GM12878 (cell line): ENCODE measurements at regions not wholly inside any gene's neighbourhood (a gene's known extent, or its start where the extent isn't known, plus 50 kb on each side); places are given as distances from the start of the nearest gene placed in this dataset.

Experiments
- ATAC-seq: fragments of 200-7000 bp; cut with Tn5 transposase; 3 replicates; pipeline ENCODE4 v1.9.1; 2020; ENCODE audit warnings: mild to moderate bottlenecking, moderate library complexity
- BruUV-seq: library from RNA; stranded (reverse); fragments of 400-500 nt; replicated peaks from 2 replicates; lab custom pipeline; 2021; lab: Mats Ljungman, UMichigan
- CTCF ChIA-PET: fragments of 300-600 bp; sonication (Branson Sonifier 250); formaldehyde crosslinking; extraction: SDS; loops from one replicate; lab custom pipeline; 2021; ENCODE audit warnings: inconsistent platforms; lab: Yijun Ruan, JAX
- POLR2A ChIA-PET: fragments of 350-600 bp; formaldehyde crosslinking; extraction: SDS; loops from one replicate; lab custom pipeline; 2021; ENCODE audit warnings: inconsistent platforms; lab: Charles Lee
- RAD21 ChIA-PET: fragments of 300-600 bp; sonication (Branson Sonifier 250); formaldehyde crosslinking; loops from one replicate; lab custom pipeline; 2023; ENCODE audit warnings: antibody characterized with exemption; ENCODE audit not compliant: unreplicated experiment; lab: Charles Lee
- SMC1A ChIA-PET: fragments of 300-600 bp; sonication (Branson Sonifier 250); formaldehyde crosslinking; loops from one replicate; lab custom pipeline; 2023; ENCODE audit not compliant: unreplicated experiment, uncharacterized antibody; lab: Charles Lee
- DNase-seq: peaks from one replicate; pipeline ENCODE4 v3.0.0-alpha.2; 2011; ENCODE audit warnings: low read depth, low spot score
- FAIRE-seq: peaks from 3 replicates; lab custom pipeline; 2011; peaks lifted over from hg19 to GRCh38; lab: Jason Lieb, UNC
- H2AFZ ChIP-seq: 2 replicates; pipeline ENCODE4 v1.6.0; 2011; ENCODE audit warnings: low read depth, low read length, control low read depth; ENCODE audit not compliant: control insufficient read depth
- H3K27ac ChIP-seq: 2 replicates; pipeline ENCODE4 v1.5.1; 2011; ENCODE audit warnings: control low read depth; ENCODE audit not compliant: control insufficient read depth, insufficient read depth
- H3K27me3 ChIP-seq, 2 experiments: replicated peaks in 1 of 2; 2 replicates each; pipeline versions ENCODE4 v1.6.0 to v1.6.1; 2011; ENCODE audit warnings: low read length in 1 of 2; ENCODE audit not compliant: control insufficient read depth in 2 of 2, insufficient read depth in 2 of 2
- H3K36me3 ChIP-seq, 2 experiments: 2 replicates each; pipeline ENCODE4 v1.5.1; 2011; ENCODE audit warnings: low read length in 1 of 2; ENCODE audit not compliant: control insufficient read depth in 2 of 2, insufficient read depth in 2 of 2
- H3K4me1 ChIP-seq: 2 replicates; pipeline ENCODE4 v1.6.1; 2011; ENCODE audit warnings: mild to moderate bottlenecking, low read length, moderate library complexity, mixed read lengths; ENCODE audit not compliant: control insufficient read depth, insufficient read depth
- H3K4me2 ChIP-seq: 2 replicates; pipeline ENCODE4 v1.6.0; 2011; ENCODE audit warnings: control low read depth; ENCODE audit not compliant: control insufficient read depth, insufficient read depth
- H3K4me3 ChIP-seq: fragments of 200-600 bp; sonication (generic); 2 replicates; pipeline ENCODE4 v1.5.1; 2016
- H3K79me2 ChIP-seq: 2 replicates; pipeline ENCODE4 v1.6.0; 2011; ENCODE audit warnings: low read length; ENCODE audit not compliant: control insufficient read depth, insufficient read depth
- H3K9ac ChIP-seq: 2 replicates; pipeline ENCODE4 v1.8.0; 2011; ENCODE audit warnings: low read length, control low read depth, mixed read lengths; ENCODE audit not compliant: control insufficient read depth, insufficient read depth
- H3K9me3 ChIP-seq: replicated peaks from 3 replicates; pipeline ENCODE4 v1.5.1; 2011; ENCODE audit warnings: mild to moderate bottlenecking, low read length; ENCODE audit not compliant: control insufficient read depth, insufficient read depth
- H4K20me1 ChIP-seq: 2 replicates; pipeline ENCODE4 v1.6.0; 2011; ENCODE audit not compliant: control insufficient read depth, insufficient read depth
- BMI1 ChIP-seq: fragments of 450-650 bp; IDR thresholded peaks from 2 replicates; pipeline ENCODE4 v1.6.1; 2016; ENCODE audit warnings: mild to moderate bottlenecking, moderate library complexity, borderline replicate concordance
- CBX3 ChIP-seq: fragments of 200-600 bp; sonication (generic); IDR thresholded peaks from 2 replicates; pipeline ENCODE4 v1.6.1; 2016; ENCODE audit warnings: low read depth, borderline replicate concordance
- CHD4 ChIP-seq: fragments of 200-600 bp; sonication (generic); IDR thresholded peaks from 2 replicates; pipeline ENCODE4 v1.6.1; 2016; ENCODE audit warnings: mild to moderate bottlenecking
- CREM ChIP-seq: IDR thresholded peaks from 2 replicates; pipeline ENCODE4 v1.6.1; 2014; ENCODE audit warnings: antibody characterized with exemption, low read depth
- FOXK2 ChIP-seq: fragments of 450-650 bp; IDR thresholded peaks from 2 replicates; pipeline ENCODE4 v1.6.1; 2017; ENCODE audit warnings: mild to moderate bottlenecking, moderate library complexity
- HDGF ChIP-seq: fragments of 450-650 bp; IDR thresholded peaks from 2 replicates; pipeline ENCODE4 v1.6.1; 2016; ENCODE audit warnings: antibody characterized with exemption
- IRF5 ChIP-seq: fragments of 450-650 bp; IDR thresholded peaks from 2 replicates; pipeline ENCODE4 v1.6.1; 2017; ENCODE audit warnings: borderline replicate concordance
- KDM1A ChIP-seq: fragments of 200-600 bp; sonication (generic); IDR thresholded peaks from 2 replicates; pipeline ENCODE4 v1.6.1; 2016; ENCODE audit warnings: borderline replicate concordance
- LARP7 ChIP-seq: fragments of 450-650 bp; IDR thresholded peaks from 2 replicates; pipeline ENCODE4 v1.6.1; 2017; ENCODE audit warnings: mild to moderate bottlenecking
- MEF2B ChIP-seq: fragments of 450-650 bp; IDR thresholded peaks from 2 replicates; pipeline ENCODE4 v1.6.1; 2018; ENCODE audit warnings: mild to moderate bottlenecking, moderate library complexity; ENCODE audit not compliant: partially characterized antibody, poor library complexity, severe bottlenecking
- NR2C1 ChIP-seq: fragments of 450-650 bp; IDR thresholded peaks from 2 replicates; pipeline ENCODE4 v1.6.1; 2017; ENCODE audit warnings: antibody characterized with exemption, mild to moderate bottlenecking, moderate library complexity
- PAX8 ChIP-seq: fragments of 450-650 bp; IDR thresholded peaks from 2 replicates; pipeline ENCODE4 v1.6.1; 2017; ENCODE audit warnings: mild to moderate bottlenecking, moderate library complexity
- POU2F2 ChIP-seq: IDR thresholded peaks from 3 replicates; pipeline ENCODE4 v1.6.1; 2011; ENCODE audit warnings: low read depth, mild to moderate bottlenecking, low read length, borderline replicate concordance
- RELA ChIP-seq: fragments of 450-650 bp; IDR thresholded peaks from 2 replicates; pipeline ENCODE4 v1.8.0; 2014; ENCODE audit warnings: borderline replicate concordance; ENCODE audit not compliant: partially characterized antibody
- SMAD1 ChIP-seq: fragments of 450-650 bp; IDR thresholded peaks from 2 replicates; pipeline ENCODE4 v1.6.1; 2018; ENCODE audit warnings: mild to moderate bottlenecking, low read depth; ENCODE audit not compliant: partially characterized antibody
- SMAD5 ChIP-seq: IDR thresholded peaks from 2 replicates; pipeline ENCODE4 v1.6.1; 2016; ENCODE audit warnings: antibody characterized with exemption, low read depth
- SREBF1 ChIP-seq: IDR thresholded peaks from 2 replicates; pipeline ENCODE4 v1.6.1; 2012; ENCODE audit warnings: mild to moderate bottlenecking, low read length
- ZNF207 ChIP-seq: fragments of 450-650 bp; IDR thresholded peaks from 2 replicates; pipeline ENCODE4 v1.6.1; 2014; ENCODE audit warnings: antibody characterized with exemption, mild to moderate bottlenecking, borderline replicate concordance
- ZNF217 ChIP-seq: fragments of 450-650 bp; IDR thresholded peaks from 2 replicates; pipeline ENCODE4 v1.6.1; 2017; ENCODE audit warnings: antibody characterized with exemption, mild to moderate bottlenecking
- ZNF274 ChIP-seq: IDR thresholded peaks from one replicate; pipeline ENCODE4 v1.8.0; 2011; ENCODE audit not compliant: insufficient read length, insufficient read depth
- WGBS: methylation state at CpG from one replicate; pipeline ENCODE4 v1.1.6; 2016; ENCODE audit warnings: low lambda C conversion rate; ENCODE audit not compliant: insufficient replicate concordance, insufficient coverage; ENCODE audit errors: missing lambda C conversion rate; 5-methylcytosine and 5-hydroxymethylcytosine counted together
- in situ Hi-C: fragments of 300-500 bp; cut with MboI; formaldehyde crosslinking; loops from 9 replicates; pipeline ENCODE4 v1.14.3; 2018; ENCODE audit warnings: mixed read lengths
- intact Hi-C: fragments of 100-400 bp; cut with micrococcal nuclease; formaldehyde crosslinking; loops from one replicate; pipeline ENCODE4 v1.14.2; 2022; ENCODE audit not compliant: unreplicated experiment

- DNase-seq (no peak), FAIRE-seq (no peak), ATAC-seq (no peak)
- BruUV-seq = no TSS peak
- intact Hi-C loops = no loop called here
- no peaks in the 10 kb centered on the region for H3K27me3 ChIP-seq
- H3K4me1 ChIP-seq = no peaks in the 10 kb centered on the region
- no peak for TF ChIP-seq ZNF274
- H3K4me3 ChIP-seq = no peak overlapping the region
- H3K9me3 ChIP-seq = no peaks in the 10 kb centered on the region; the same call in 2 of the 3 replicates
- H4K20me1 ChIP-seq = no peaks in the 10 kb centered on the region
- no peak overlapping the region for H2AFZ ChIP-seq
- RAD21 ChIA-PET = no interaction called here
- no peaks in the 10 kb centered on the region for H3K79me2 ChIP-seq
- SMC1A ChIA-PET = no interaction called here
- H3K36me3 ChIP-seq = no peaks in the 10 kb centered on the region
- H3K9ac ChIP-seq = no peak overlapping the region
- H3K27ac ChIP-seq = no peak overlapping the region
- POLR2A ChIA-PET = no interaction called here
- CTCF ChIA-PET = no interaction called here
- in situ Hi-C loops = no loop called here
- H3K4me2 ChIP-seq = no peak overlapping the region
- 24% methylated on average over 3 of the region's 3 CpGs for WGBS
Measured at GRCh38 chr2:37771600-37772088, 100.2 kb upstream of the CDC42EP3 start.

GRCh38 chr2:37773371-37774130, 102.1 kb upstream of the CDC42EP3 start:
- Histone ChIP-seq H4K20me1 (no peaks in the 10 kb centered on the region), H3K36me3 (no peaks in the 10 kb centered on the region), H3K4me1 (no peaks in the 10 kb centered on the region), H3K27ac (no peak overlapping the region), H3K9me3 (no peaks in the 10 kb centered on the region; the same call in 2 of the 3 replicates), H3K4me3 (no peak overlapping the region), H3K4me2 (no peak overlapping the region), H3K27me3 (no peaks in the 10 kb centered on the region), H3K79me2 (no peaks in the 10 kb centered on the region), H2AFZ (no peak overlapping the region), H3K9ac (no peak overlapping the region)
- 46% methylated on average over 8 of the region's 8 CpGs for WGBS
- intact Hi-C loops = no loop called here
- FAIRE-seq = no peak
- no peak for DNase-seq
- in situ Hi-C loops = no loop called here
- ChIA-PET POLR2A (no interaction called here), RAD21 (no interaction called here), SMC1A (interaction anchor here (0.5 kb wide), 1 partner anchor 584 kb away, joined by 4 read pairs; no protein-coding TSS in a partner anchor), CTCF (no interaction called here)
- ATAC-seq = no peak
- no TSS peak for BruUV-seq
- TF ChIP-seq SREBF1 (no peak), HDGF (no peak), IRF5 (no peak), RELA (no peak), KDM1A (no peak), ZNF207 (no peak), CHD4 (no peak), LARP7 (no peak), MEF2B (no peak), PAX8 (no peak), POU2F2 (no peak), SMAD1 (no peak), CBX3 (no peak), NR2C1 (no peak), BMI1 (no peak), ZNF217 (no peak), FOXK2 (no peak), CREM (no peak), SMAD5 (no peak)
